Loucy (cell line): ENCODE measurements at regions not wholly inside any gene's neighbourhood (a gene's known extent, or its start where the extent isn't known, plus 50 kb on each side); places are given as distances from the start of the nearest gene placed in this dataset.

Experiments used
- H2AFZ ChIP-seq: fragments of 200-600 bp; sonication (generic); 2 replicates; pipeline ENCODE4 v1.6.0; 2016; ENCODE audit warnings: antibody characterized with exemption, mild to moderate bottlenecking, low read length, moderate library complexity
- H3F3A ChIP-seq: fragments of 200-600 bp; 2 replicates; pipeline ENCODE4 v1.6.0; 2016; ENCODE audit warnings: antibody characterized with exemption, low read depth, mild to moderate bottlenecking
- H3K27me3 ChIP-seq: fragments of 200-600 bp; sonication (generic); 2 replicates; pipeline ENCODE4 v1.6.1; 2014; ENCODE audit warnings: low read length, mild to moderate bottlenecking; ENCODE audit not compliant: insufficient read depth, poor library complexity, severe bottlenecking
- H3K36me3 ChIP-seq: fragments of 200-600 bp; sonication (generic); 2 replicates; pipeline ENCODE4 v1.6.1; 2016; ENCODE audit warnings: low read length; ENCODE audit not compliant: insufficient read depth
- H3K4me1 ChIP-seq: fragments of 200-600 bp; sonication (generic); 2 replicates; pipeline ENCODE4 v1.5.1; 2014; ENCODE audit warnings: low read length, mild to moderate bottlenecking; ENCODE audit not compliant: insufficient read depth, poor library complexity, severe bottlenecking
- H3K4me2 ChIP-seq: fragments of 200-600 bp; sonication (generic); 2 replicates; pipeline ENCODE4 v1.6.0; 2014; ENCODE audit warnings: antibody characterized with exemption, low read length, low read depth, mild to moderate bottlenecking; ENCODE audit not compliant: poor library complexity, severe bottlenecking
- H3K4me3 ChIP-seq: fragments of 200-600 bp; sonication (generic); 2 replicates; pipeline ENCODE4 v1.5.1; 2014; ENCODE audit warnings: low read length, mild to moderate bottlenecking, mixed read lengths; ENCODE audit not compliant: poor library complexity, severe bottlenecking
- H3K79me2 ChIP-seq: fragments of 200-600 bp; sonication (generic); 2 replicates; pipeline ENCODE4 v1.6.1; 2014; ENCODE audit warnings: low read length; ENCODE audit not compliant: insufficient read depth
- H3K9ac ChIP-seq: fragments of 200-600 bp; sonication (generic); 2 replicates; pipeline ENCODE4 v1.6.0; 2014; ENCODE audit warnings: mild to moderate bottlenecking, low read depth, low read length, moderate library complexity; ENCODE audit not compliant: poor library complexity, severe bottlenecking
- H3K9me2 ChIP-seq: fragments of 200-600 bp; sonication (generic); replicated peaks from 2 replicates; pipeline ENCODE4 v1.6.1; 2016; ENCODE audit warnings: low read depth, low read length, mixed read lengths
- H3K9me3 ChIP-seq: fragments of 200-600 bp; sonication (generic); 2 replicates; pipeline ENCODE4 v1.6.1; 2014; ENCODE audit warnings: mild to moderate bottlenecking, antibody characterized with exemption, low read length, low read depth; ENCODE audit not compliant: insufficient read depth
- H4K20me1 ChIP-seq: fragments of 200-600 bp; sonication (generic); 2 replicates; pipeline ENCODE4 v1.6.0; 2014; ENCODE audit warnings: antibody characterized with exemption, low read length, mild to moderate bottlenecking; ENCODE audit not compliant: insufficient read depth, poor library complexity, severe bottlenecking
- CTCF ChIP-seq: fragments of 200-600 bp; sonication (generic); conservative IDR thresholded peaks from 2 replicates; pipeline ENCODE4 v1.5.1; 2014; ENCODE audit warnings: mild to moderate bottlenecking, antibody characterized with exemption, low read length
- EZH2phosphoT487 ChIP-seq: fragments of 200-600 bp; IDR thresholded peaks from 2 replicates; pipeline ENCODE4 v1.6.1; 2018; ENCODE audit warnings: antibody characterized with exemption, mild to moderate bottlenecking, moderate library complexity, borderline replicate concordance

- Histone ChIP-seq H3K27me3 (no peaks in the 10 kb centered on the region), H3K4me3 (no peak overlapping the region), H3K36me3 (no peaks in the 10 kb centered on the region), H3K79me2 (no peaks in the 10 kb centered on the region), H3K9ac (no peak overlapping the region), H3K9me2 (no peaks in the 10 kb centered on the region), H4K20me1 (no peaks in the 10 kb centered on the region), H3K4me1 (no peaks in the 10 kb centered on the region), H3F3A (no peaks in the 10 kb centered on the region), H3K9me3 (no peaks in the 10 kb centered on the region), H3K4me2 (no peak overlapping the region), H2AFZ (no peak overlapping the region)
- no peak for TF ChIP-seq EZH2phosphoT487
- no peak for TF ChIP-seq CTCF
These were observed 119.1 kb downstream of the ZPLD1 start for GRCh38 chr3:102553876-102554275.

- Histone ChIP-seq H4K20me1 (no peaks in the 10 kb centered on the region), H3K4me3 (no peak overlapping the region), H3K36me3 (no peaks in the 10 kb centered on the region), H3F3A (no peaks in the 10 kb centered on the region), H3K9ac (no peak overlapping the region), H2AFZ (no peak overlapping the region), H3K79me2 (no peaks in the 10 kb centered on the region), H3K9me3 (no peaks in the 10 kb centered on the region), H3K4me2 (no peak overlapping the region), H3K27me3 (no peaks in the 10 kb centered on the region), H3K4me1 (no peaks in the 10 kb centered on the region), H3K9me2 (no peaks in the 10 kb centered on the region)
- TF ChIP-seq CTCF = no peak
- TF ChIP-seq EZH2phosphoT487 = no peak
These were observed 135.7 kb downstream of the ZPLD1 start for GRCh38 chr3:102570511-102570910.

GRCh38 chr3:102571006-102571405 is 136.2 kb downstream of the ZPLD1 start:
- Histone ChIP-seq H3K79me2 (no peaks in the 10 kb centered on the region), H3F3A (no peaks in the 10 kb centered on the region), H3K9me2 (no peaks in the 10 kb centered on the region), H3K9me3 (no peaks in the 10 kb centered on the region), H3K9ac (no peak overlapping the region), H3K4me2 (no peak overlapping the region), H3K27me3 (no peaks in the 10 kb centered on the region), H3K4me1 (no peaks in the 10 kb centered on the region), H4K20me1 (no peaks in the 10 kb centered on the region), H2AFZ (no peak overlapping the region), H3K36me3 (no peaks in the 10 kb centered on the region), H3K4me3 (no peak overlapping the region)
- TF ChIP-seq CTCF (no peak), EZH2phosphoT487 (no peak)
